Adrenal gland (tissue), 9 donors: ENCODE measurements at regions not wholly inside any gene's neighbourhood (a gene's known extent, or its start where the extent isn't known, plus 50 kb on each side); places are given as distances from the start of the nearest gene placed in this dataset.
A peak's percentile ranks its signal among the peaks of the same experiment; 100 is the strongest.

Experiments used
- DNase-seq, 7 donors: peaks; one replicate each; pipeline ENCODE4 v3.0.0-alpha.2; 2019 to 2020
- H3K27ac ChIP-seq, 5 donors: fragments of 200-600 bp; sonication (generic) in 4 of 5; 1 replicate in 3 of 5; 2 replicates in 2 of 5; pipeline versions ENCODE4 v1.5.1 to v1.8.0; 2016 to 2020; ENCODE audit warnings: mild to moderate bottlenecking in 1 of 5
- H3K27me3 ChIP-seq: fragments of 200-600 bp; 2 replicates; pipeline ENCODE4 v1.8.0; 2021
- H3K36me3 ChIP-seq, 2 donors: fragments of 200-600 bp; replicated peaks in 1 of 2; 1 replicate in 1 of 2; 2 replicates in 1 of 2; pipeline versions ENCODE4 v1.5.1 to v1.8.0; 2018 to 2022
- H3K4me1 ChIP-seq, 2 donors: fragments of 200-600 bp; replicated peaks in 1 of 2; 1 replicate in 1 of 2; 2 replicates in 1 of 2; pipeline versions ENCODE4 v1.5.1 to v1.8.0; 2018 to 2021
- H3K4me3 ChIP-seq, 4 donors: fragments of 200-600 bp; sonication (generic) in 3 of 4; one replicate each; pipeline ENCODE4 v1.5.1; 2016 to 2018
- H3K9me3 ChIP-seq, 3 donors: fragments of 200-600 bp; sonication (generic) in 1 of 3; replicated peaks in 1 of 3; 1 replicate in 2 of 3; 2 replicates in 1 of 3; pipeline versions ENCODE4 v1.5.1 to v1.8.0; 2016 to 2021
- CTCF ChIP-seq, 6 experiments: fragments of 450-650 bp in 4 of 6; fragments of 200-600 bp in 2 of 6; sonication (generic) in 1 of 6; IDR thresholded peaks; 1 replicate in 5 of 6; 2 replicates in 1 of 6; pipeline versions ENCODE4 v1.5.1 to v1.8.0; 2016 to 2021; ENCODE audit warnings: antibody characterized with exemption in 6 of 6, mild to moderate bottlenecking in 2 of 6, moderate library complexity in 1 of 6
- POLR2A ChIP-seq, 2 donors: fragments of 450-650 bp; IDR thresholded peaks; one replicate each; pipeline ENCODE4 v1.6.1; 2017; ENCODE audit warnings: antibody characterized with exemption in 2 of 2, mild to moderate bottlenecking in 2 of 2, moderate library complexity in 1 of 2
- WGBS, 4 donors: extraction: QIAGEN DNeasy Blood & Tissue Kit in 2 of 4; methylation state at CpG; one replicate each; pipeline versions ENCODE4 v1.1.5 to v1.1.7; 2013 to 2017; 5-methylcytosine and 5-hydroxymethylcytosine counted together
- intact Hi-C, 2 donors: fragments of 100-400 bp; cut with DNase I; formaldehyde crosslinking; loops; one replicate each; pipeline versions ENCODE4 v1.14.1 to v1.15.0; 2022 to 2023
- donor health status: healthy with polysubstance abuse.
- donor health status: Bipolar disorder and iron deficiency.
- donor health status: DM: yes; HTN: yes; CAD: no.
- donor health status: DM: no; HTN: no; CAD: no.
- donor health status: DM: no; HTN: no; CAD: no.

GRCh38 chr17:77302682-77303081 lies 161.9 kb downstream of the SEC14L1 start:
- no peaks in the 10 kb centered on the region for H3K27me3 ChIP-seq
- no peaks in the 10 kb centered on the region for H3K4me1 ChIP-seq
- no peak overlapping the region for H3K4me3 ChIP-seq
- H3K9me3 ChIP-seq, result no peaks in the 10 kb centered on the region
- WGBS, 4 donors, result 94 to 99% (median 96%) methylated on average over 8 of the region's 8 CpGs
- TF ChIP-seq POLR2A (IDR thresholded peaks at IDR 0.05) (no peak), CTCF (IDR thresholded peaks at IDR 0.05) (no peak)
- H3K27ac ChIP-seq, result no peak overlapping the region
- no peaks in the 10 kb centered on the region for H3K36me3 ChIP-seq
- intact Hi-C loops, result no loop called here
- DNase-seq, result no peak

- Histone ChIP-seq H3K4me3 (no peak overlapping the region), H3K9me3 (no peaks in the 10 kb centered on the region), H3K36me3 (no peaks in the 10 kb centered on the region), H3K27ac (no peak overlapping the region), H3K4me1 (no peaks in the 10 kb centered on the region), H3K27me3 (no peaks in the 10 kb centered on the region)
- no peak for DNase-seq
- TF ChIP-seq CTCF (IDR thresholded peaks at IDR 0.05) (no peak), POLR2A (IDR thresholded peaks at IDR 0.05) (no peak)
- intact Hi-C loops, result no loop called here
- WGBS, 4 donors, result 90 to 95% (median 91%) methylated on average over 6 of the region's 6 CpGs
These were observed 162.9 kb downstream of the SEC14L1 start for GRCh38 chr17:77303620-77304019.

- Histone ChIP-seq H3K36me3 (no peaks in the 10 kb centered on the region), H3K4me3 (no peak overlapping the region), H3K27ac (no peak overlapping the region), H3K27me3 (no peaks in the 10 kb centered on the region), H3K9me3 (no peaks in the 10 kb centered on the region), H3K4me1 (peaks cover 0 to 3% of the 10 kb centered on the region in 2 donors)
- WGBS, 4 donors, result 86 to 95% (median 91%) methylated on average over 17 of the region's 17 CpGs
- DNase-seq, result no peak
- TF ChIP-seq CTCF (IDR thresholded peaks at IDR 0.05) (no peak), POLR2A (IDR thresholded peaks at IDR 0.05) (no peak)
- intact Hi-C loops, result no loop called here
These were observed 163.4 kb downstream of the SEC14L1 start for GRCh38 chr17:77304051-77304745.

- Histone ChIP-seq H3K27ac (no peak overlapping the region), H3K4me1 (peaks cover 4 to 9% of the 10 kb centered on the region in 2 donors), H3K9me3 (no peaks in the 10 kb centered on the region), H3K27me3 (no peaks in the 10 kb centered on the region), H3K4me3 (no peak overlapping the region), H3K36me3 (no peaks in the 10 kb centered on the region)
- intact Hi-C loops, result no loop called here
- peak in 1 of 7 donors; percentile 46 for DNase-seq
- TF ChIP-seq CTCF (IDR thresholded peaks at IDR 0.05), result no peak
- TF ChIP-seq POLR2A (IDR thresholded peaks at IDR 0.05), result no peak
- WGBS, 4 donors, result 63 to 83% (median 75%) methylated on average over 9 to 21 of the region's 21 CpGs
These were observed 164.1 kb downstream of the SEC14L1 start for GRCh38 chr17:77304746-77305473.
